Effector memory CD4-positive, alpha-beta T cell (primary cell): ENCODE measurements at regions not wholly inside any gene's neighbourhood (a gene's known extent, or its start where the extent isn't known, plus 50 kb on each side); places are given as distances from the start of the nearest gene placed in this dataset.

Experiments used
- DNase-seq, 3 donors: peaks; one replicate each; pipeline ENCODE4 v3.0.0-alpha.2; 2020
- H3K27ac ChIP-seq: 2 replicates; pipeline ENCODE4 v1.7.0; 2013; ENCODE audit warnings: mild to moderate bottlenecking, low read length, moderate library complexity; ENCODE audit not compliant: insufficient read depth, poor library complexity, severe bottlenecking
- H3K27me3 ChIP-seq: replicated peaks from 2 replicates; pipeline ENCODE4 v1.7.0; 2013; ENCODE audit warnings: mild to moderate bottlenecking, low read length; ENCODE audit not compliant: insufficient read depth, control insufficient read depth, poor library complexity, severe bottlenecking
- H3K36me3 ChIP-seq: 2 replicates; pipeline ENCODE4 v1.7.0; 2013; ENCODE audit warnings: mild to moderate bottlenecking, low read length, moderate library complexity; ENCODE audit not compliant: control insufficient read depth, insufficient read depth
- H3K4me1 ChIP-seq: 2 replicates; pipeline ENCODE4 v1.7.0; 2013; ENCODE audit warnings: low read length, mild to moderate bottlenecking; ENCODE audit not compliant: control insufficient read depth, insufficient read depth, poor library complexity, severe bottlenecking
- H3K4me3 ChIP-seq: 2 replicates; pipeline ENCODE4 v1.7.0; 2013; ENCODE audit warnings: low read length, low read depth, mild to moderate bottlenecking; ENCODE audit not compliant: insufficient read depth, poor library complexity, severe bottlenecking
- H3K9me3 ChIP-seq: 2 replicates; pipeline ENCODE4 v1.7.0; 2013; ENCODE audit warnings: mild to moderate bottlenecking, low read length, moderate library complexity; ENCODE audit not compliant: control insufficient read depth

DNA sequence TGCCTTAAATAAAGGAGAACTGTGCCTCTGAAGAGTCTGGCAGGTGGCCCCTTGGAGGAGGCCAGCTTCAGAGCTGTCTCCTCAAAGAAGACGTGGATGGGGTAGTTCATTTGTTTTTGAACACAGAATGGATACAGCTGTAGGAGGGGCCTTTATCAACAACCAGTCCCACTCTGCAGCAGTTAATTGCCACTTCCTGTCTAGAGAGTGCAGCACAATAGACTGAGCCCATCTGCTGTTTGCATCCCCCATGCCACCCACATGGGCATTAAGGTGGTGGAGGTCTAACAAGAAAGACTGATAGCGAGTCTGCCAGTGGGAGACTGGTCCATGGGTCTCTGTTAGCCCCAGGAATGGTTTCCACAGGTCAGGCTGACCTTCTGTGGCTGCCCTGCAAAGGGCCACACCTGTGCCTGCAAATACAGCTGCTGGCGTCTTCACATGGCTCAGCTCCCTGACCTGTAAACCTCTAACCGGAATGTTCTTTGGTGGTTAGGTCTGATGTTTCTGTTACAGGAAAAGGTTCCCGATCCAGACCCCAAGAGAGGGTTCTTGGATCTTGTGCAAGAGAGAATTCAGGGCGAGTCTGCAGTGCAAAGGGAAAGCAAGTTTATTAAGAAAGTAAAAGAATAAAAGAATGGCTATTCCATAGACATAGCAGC, 153.3 kb upstream of the ITGA6 start:
- no peaks in the 10 kb centered on the region for H3K4me1 ChIP-seq
- DNase-seq = no peak
- H3K4me3 ChIP-seq = no peak overlapping the region
- no peaks in the 10 kb centered on the region for H3K27me3 ChIP-seq
- no peaks in the 10 kb centered on the region for H3K9me3 ChIP-seq
- H3K27ac ChIP-seq = no peak overlapping the region
- H3K36me3 ChIP-seq = no peaks in the 10 kb centered on the region

DNA sequence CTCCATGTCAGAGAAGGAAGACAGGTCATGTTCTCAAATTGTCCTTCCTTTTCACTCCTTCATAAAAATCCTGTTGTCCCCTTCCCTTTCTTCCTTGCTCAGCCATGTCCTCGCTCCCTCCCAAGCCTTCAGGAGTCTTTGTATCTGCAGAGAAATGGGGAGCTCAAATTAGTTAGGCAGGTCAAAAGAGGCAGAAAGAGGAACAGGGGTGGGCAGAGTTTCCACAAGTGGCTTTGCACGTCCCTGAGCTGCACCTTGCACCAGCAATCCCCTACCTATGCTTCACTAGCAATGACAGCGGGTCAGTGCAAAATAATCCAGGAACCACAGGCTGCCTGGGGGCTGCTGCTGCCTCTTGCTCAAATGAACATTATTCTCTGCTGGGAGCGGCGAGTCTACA, 152.1 kb upstream of the ITGA6 start:
- no peaks in the 10 kb centered on the region for H3K4me1 ChIP-seq
- H3K4me3 ChIP-seq = no peak overlapping the region
- no peaks in the 10 kb centered on the region for H3K27me3 ChIP-seq
- H3K36me3 ChIP-seq = no peaks in the 10 kb centered on the region
- no peak for DNase-seq
- H3K9me3 ChIP-seq = no peaks in the 10 kb centered on the region
- H3K27ac ChIP-seq = no peak overlapping the region

DNA sequence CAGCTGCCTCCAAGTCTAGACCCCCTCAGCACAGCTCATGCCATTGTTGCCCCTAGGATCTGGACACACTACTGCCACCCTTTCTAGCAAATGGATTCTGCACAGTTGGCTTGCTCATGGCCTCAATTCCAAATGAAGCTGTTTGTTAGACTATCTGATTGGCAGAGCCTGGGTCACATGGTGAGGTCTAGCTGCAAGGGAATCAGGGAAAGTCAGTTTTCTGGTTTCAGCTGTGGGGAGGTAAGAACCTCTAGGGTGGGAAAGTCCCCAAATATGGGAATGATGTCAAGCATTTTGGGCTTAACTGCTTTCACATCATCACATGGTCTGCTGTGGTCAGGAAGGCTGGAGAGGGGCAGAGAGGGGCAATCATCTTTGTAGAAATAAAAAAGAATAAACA, 150.4 kb upstream of the ITGA6 start:
- H3K4me3 ChIP-seq = no peak overlapping the region
- no peaks in the 10 kb centered on the region for H3K9me3 ChIP-seq
- no peak for DNase-seq
- H3K27ac ChIP-seq = no peak overlapping the region
- no peaks in the 10 kb centered on the region for H3K27me3 ChIP-seq
- no peaks in the 10 kb centered on the region for H3K4me1 ChIP-seq
- no peaks in the 10 kb centered on the region for H3K36me3 ChIP-seq

GRCh38 chr2:172278667-172279066, 148.7 kb upstream of the ITGA6 start:
- DNase-seq = no peak
- no peaks in the 10 kb centered on the region for H3K27me3 ChIP-seq
- no peak overlapping the region for H3K27ac ChIP-seq
- no peaks in the 10 kb centered on the region for H3K4me1 ChIP-seq
- H3K36me3 ChIP-seq = no peaks in the 10 kb centered on the region
- H3K9me3 ChIP-seq = no peaks in the 10 kb centered on the region
- H3K4me3 ChIP-seq = no peak overlapping the region

- Histone ChIP-seq H3K4me3 (no peak overlapping the region), H3K36me3 (no peaks in the 10 kb centered on the region), H3K9me3 (no peaks in the 10 kb centered on the region), H3K27ac (no peak overlapping the region), H3K4me1 (no peaks in the 10 kb centered on the region), H3K27me3 (no peaks in the 10 kb centered on the region)
- DNase-seq = no peak
Measured at GRCh38 chr2:172279214-172279613, 148.2 kb upstream of the ITGA6 start.

DNA sequence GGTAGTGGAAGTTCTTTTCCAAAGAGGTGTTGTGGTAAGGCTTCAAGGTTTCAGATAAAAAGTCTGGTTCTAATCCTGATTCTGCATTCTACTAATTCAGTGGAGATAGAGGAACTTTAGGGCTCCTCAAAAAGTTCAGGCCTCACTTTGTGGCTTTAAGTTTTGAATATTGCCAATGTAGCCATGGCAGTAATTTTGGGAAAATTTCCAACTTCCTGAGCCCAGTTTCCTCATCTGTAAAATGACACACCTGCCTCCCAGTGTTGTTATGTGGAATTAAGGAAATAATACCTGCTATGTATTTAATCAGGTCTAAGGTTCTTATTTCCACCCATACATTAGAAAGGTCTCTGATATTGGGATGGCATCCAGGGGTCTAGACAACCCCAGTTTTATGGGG, 147.6 kb upstream of the ITGA6 start:
- no peaks in the 10 kb centered on the region for H3K36me3 ChIP-seq
- no peaks in the 10 kb centered on the region for H3K4me1 ChIP-seq
- no peak overlapping the region for H3K4me3 ChIP-seq
- no peak overlapping the region for H3K27ac ChIP-seq
- H3K27me3 ChIP-seq = no peaks in the 10 kb centered on the region
- DNase-seq = no peak
- no peaks in the 10 kb centered on the region for H3K9me3 ChIP-seq

DNA sequence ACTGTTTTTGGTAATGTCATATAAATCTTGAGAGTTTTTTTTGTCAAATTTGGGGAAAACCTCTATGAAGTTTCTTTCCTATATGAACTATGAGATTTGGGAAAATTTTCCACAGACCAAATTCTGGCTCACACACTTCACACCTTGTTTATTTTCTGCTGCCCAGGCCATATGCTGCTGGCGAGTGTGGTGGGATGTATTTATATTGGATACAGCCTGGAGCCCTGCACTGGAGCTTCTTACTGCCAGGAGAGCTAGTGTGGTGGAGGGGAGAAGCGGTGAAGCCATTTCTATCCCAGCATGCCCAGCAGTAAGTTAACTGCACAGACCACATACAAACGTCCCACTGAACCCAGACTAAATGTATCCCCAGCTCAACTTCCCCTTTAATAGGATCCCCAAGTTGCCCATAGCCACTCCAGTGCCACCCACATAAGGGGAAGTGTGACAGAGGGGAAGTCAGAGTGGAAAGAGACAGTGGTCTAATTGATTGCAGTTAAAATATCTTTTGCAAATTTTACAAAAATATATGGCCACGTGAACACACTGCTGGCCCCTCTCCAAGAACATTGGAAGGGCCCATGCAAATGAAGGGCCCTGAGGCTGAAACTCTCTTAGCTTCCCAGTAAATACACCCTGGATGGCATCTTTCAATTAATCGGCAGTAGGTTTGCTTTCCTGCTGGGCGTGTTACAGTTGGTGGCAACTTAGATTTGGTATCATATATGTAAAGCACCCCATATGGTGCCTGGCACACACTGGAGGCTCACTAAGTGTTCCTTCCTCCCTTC, 146.6 kb upstream of the ITGA6 start:
- no peaks in the 10 kb centered on the region for H3K36me3 ChIP-seq
- DNase-seq = no peak
- peaks cover 6% of the 10 kb centered on the region for H3K4me1 ChIP-seq
- no peak overlapping the region for H3K27ac ChIP-seq
- no peaks in the 10 kb centered on the region for H3K9me3 ChIP-seq
- H3K27me3 ChIP-seq = no peaks in the 10 kb centered on the region
- no peak overlapping the region for H3K4me3 ChIP-seq

DNA sequence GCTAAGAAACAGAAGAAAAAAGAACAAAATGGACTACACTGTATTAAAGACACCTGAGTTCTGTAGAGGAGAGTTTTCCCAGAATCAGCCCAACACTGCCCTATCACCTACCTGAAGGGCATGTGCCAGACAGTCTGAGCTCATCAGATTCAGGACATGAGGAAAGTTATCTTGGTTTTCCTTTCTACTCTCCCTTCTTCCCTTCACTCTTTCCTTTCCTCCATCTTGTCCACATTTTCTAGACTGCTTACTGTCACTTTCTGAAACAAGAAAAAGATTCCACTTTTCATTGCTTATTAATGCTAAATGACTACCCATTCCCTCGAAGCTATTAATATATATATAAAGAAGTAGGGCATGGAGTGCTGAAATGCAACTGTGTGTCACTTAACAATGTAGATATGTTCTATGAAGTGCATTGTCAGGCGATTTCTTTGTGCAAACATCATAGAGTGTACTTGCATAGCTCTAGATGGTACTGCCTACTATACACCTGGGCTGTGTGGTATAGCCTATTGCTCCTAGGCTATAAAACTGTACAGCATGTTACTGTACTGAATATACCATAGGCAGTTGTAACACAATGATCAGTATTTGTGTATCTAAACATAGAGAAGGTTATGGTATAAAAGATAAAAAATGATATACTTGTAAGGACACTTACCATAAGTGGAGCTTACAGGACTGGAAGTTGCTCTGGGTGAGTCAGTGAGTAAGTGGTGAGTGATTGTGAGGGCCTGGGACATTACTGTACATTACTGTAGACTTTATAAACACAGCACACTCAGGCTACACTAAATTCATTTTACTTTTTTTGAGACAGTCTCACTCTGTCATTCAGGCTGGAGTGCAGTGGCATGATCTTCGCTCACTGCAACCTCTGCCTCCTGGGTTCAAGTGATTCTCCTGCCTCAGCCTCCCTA, 145.5 kb upstream of the ITGA6 start:
- Histone ChIP-seq H3K4me1 (peaks cover 6% of the 10 kb centered on the region), H3K27ac (no peak overlapping the region)
- DNase-seq = no peak

DNA sequence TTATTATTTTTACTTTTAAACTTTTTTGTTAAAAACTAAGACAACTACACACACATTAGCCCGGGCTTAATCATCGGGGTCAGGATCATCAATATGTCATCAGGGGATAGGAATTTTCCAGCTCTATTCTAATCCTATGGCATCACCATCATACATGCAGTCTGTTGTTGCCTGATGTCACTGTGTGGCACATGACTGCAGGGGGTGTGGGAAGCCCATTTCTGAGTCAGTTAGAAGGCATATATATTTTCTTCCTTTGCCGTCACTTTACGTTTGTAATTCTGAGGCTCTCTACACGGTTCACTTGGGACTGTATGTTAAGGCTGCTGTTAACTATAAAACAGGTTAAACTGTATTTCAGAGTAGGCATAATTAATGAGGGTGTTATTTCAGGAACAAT, 144.4 kb upstream of the ITGA6 start:
- Histone ChIP-seq H3K9me3 (no peaks in the 10 kb centered on the region), H3K27ac (no peak overlapping the region), H3K4me1 (peaks cover 6% of the 10 kb centered on the region), H3K4me3 (no peak overlapping the region), H3K36me3 (no peaks in the 10 kb centered on the region), H3K27me3 (no peaks in the 10 kb centered on the region)
- no peak for DNase-seq

More for the DNA sequence above, 145.5 kb upstream of the ITGA6 start:
- no peak overlapping the region for H3K4me3 ChIP-seq
- H3K9me3 ChIP-seq = no peaks in the 10 kb centered on the region
- H3K27me3 ChIP-seq = no peaks in the 10 kb centered on the region
- H3K36me3 ChIP-seq = no peaks in the 10 kb centered on the region

- Histone ChIP-seq H3K4me3 (no peak overlapping the region), H3K4me1 (peaks cover 6% of the 10 kb centered on the region), H3K36me3 (no peaks in the 10 kb centered on the region), H3K27ac (no peak overlapping the region), H3K9me3 (no peaks in the 10 kb centered on the region), H3K27me3 (no peaks in the 10 kb centered on the region)
- no peak for DNase-seq
Measured at GRCh38 chr2:172283476-172283875, 143.9 kb upstream of the ITGA6 start.
